Mesenchymal stem cell (in vitro differentiated cells and primary cell): ENCODE measurements at regions not wholly inside any gene's neighbourhood (a gene's known extent, or its start where the extent isn't known, plus 50 kb on each side); places are given as distances from the start of the nearest gene placed in this dataset.

ENCODE experiments used
- DNase-seq: peaks from one replicate; pipeline ENCODE4 v3.0.0-alpha.2; 2013
- H2AFZ ChIP-seq: one replicate; pipeline ENCODE4 v1.6.1; 2013; ENCODE audit warnings: low read depth, mild to moderate bottlenecking, control low read depth, inconsistent platforms, low read length, moderate library complexity
- H2AK5ac ChIP-seq: 2 replicates; pipeline ENCODE4 v1.6.1; 2013; ENCODE audit warnings: low read length, moderate library complexity, mild to moderate bottlenecking, inconsistent platforms; ENCODE audit not compliant: severe bottlenecking
- H2BK120ac ChIP-seq: one replicate; pipeline ENCODE4 v1.6.1; 2013; ENCODE audit warnings: low read depth, mild to moderate bottlenecking, inconsistent platforms, low read length, moderate library complexity
- H2BK12ac ChIP-seq, 2 experiments: one replicate each; pipeline ENCODE4 v1.6.1; 2013; ENCODE audit warnings: inconsistent platforms in 2 of 2, low read length in 2 of 2, mild to moderate bottlenecking in 2 of 2, moderate library complexity in 2 of 2, control low read depth in 1 of 2
- H2BK15ac ChIP-seq: one replicate; pipeline ENCODE4 v1.6.1; 2013; ENCODE audit warnings: mild to moderate bottlenecking, low read depth, inconsistent platforms; ENCODE audit not compliant: poor library complexity, severe bottlenecking
- H2BK5ac ChIP-seq: 2 replicates; pipeline ENCODE4 v1.6.1; 2013; ENCODE audit warnings: low read depth, mild to moderate bottlenecking, low read length, control low read depth, inconsistent platforms; ENCODE audit not compliant: poor library complexity, severe bottlenecking
- H3K14ac ChIP-seq, 2 experiments: one replicate each; pipeline ENCODE4 v1.6.1; 2013; ENCODE audit warnings: inconsistent platforms in 2 of 2, low read length in 2 of 2, control low read depth in 1 of 2, mild to moderate bottlenecking in 1 of 2, moderate library complexity in 1 of 2
- H3K18ac ChIP-seq, 2 experiments: one replicate each; pipeline ENCODE4 v1.6.1; 2013; ENCODE audit warnings: inconsistent platforms in 2 of 2, low read length in 2 of 2, control low read depth in 1 of 2, low read depth in 1 of 2, mild to moderate bottlenecking in 1 of 2
- H3K23ac ChIP-seq, 2 experiments: one replicate each; pipeline ENCODE4 v1.6.1; 2013; ENCODE audit warnings: inconsistent platforms in 2 of 2, low read length in 2 of 2, mild to moderate bottlenecking in 2 of 2, moderate library complexity in 2 of 2, control low read depth in 1 of 2
- H3K27ac ChIP-seq: 2 replicates; pipeline ENCODE4 v1.5.1; 2013; ENCODE audit warnings: mild to moderate bottlenecking, moderate library complexity, low read length, control low read depth, inconsistent platforms; ENCODE audit not compliant: poor library complexity, severe bottlenecking
- H3K27me3 ChIP-seq, 2 experiments: 2 replicates each; pipeline versions ENCODE4 v1.6.1 to v1.7.0; 2013; ENCODE audit warnings: low read length in 2 of 2, mild to moderate bottlenecking in 2 of 2, moderate library complexity in 2 of 2, control low read depth in 1 of 2, inconsistent platforms in 1 of 2; ENCODE audit not compliant: control insufficient read depth in 1 of 2, insufficient read depth in 1 of 2
- H3K36me3 ChIP-seq, 2 experiments: 2 replicates each; pipeline versions ENCODE4 v1.6.1 to v1.7.0; 2013; ENCODE audit warnings: low read length in 2 of 2, control low read depth in 1 of 2, inconsistent platforms in 1 of 2, low read depth in 1 of 2, mild to moderate bottlenecking in 1 of 2; ENCODE audit not compliant: insufficient read depth in 2 of 2, control insufficient read depth in 1 of 2
- H3K4ac ChIP-seq, 2 experiments: one replicate each; pipeline ENCODE4 v1.6.1; 2013; ENCODE audit warnings: inconsistent platforms in 2 of 2, low read length in 2 of 2, mild to moderate bottlenecking in 2 of 2, moderate library complexity in 2 of 2, control low read depth in 1 of 2, low read depth in 1 of 2
- H3K4me1 ChIP-seq: 2 replicates; pipeline ENCODE4 v1.6.1; 2013; ENCODE audit warnings: low read depth, low read length, control low read depth; ENCODE audit not compliant: control insufficient read depth, insufficient read depth
- H3K4me2 ChIP-seq: 2 replicates; pipeline ENCODE4 v1.6.1; 2013; ENCODE audit warnings: low read length, mild to moderate bottlenecking, inconsistent platforms; ENCODE audit not compliant: poor library complexity, severe bottlenecking
- H3K4me3 ChIP-seq, 2 experiments: 2 replicates each; pipeline versions ENCODE4 v1.5.1 to v1.7.0; 2013; ENCODE audit warnings: low read length in 2 of 2, mild to moderate bottlenecking in 2 of 2, control low read depth in 1 of 2, low read depth in 1 of 2; ENCODE audit not compliant: insufficient read depth in 1 of 2
- H3K79me1 ChIP-seq: replicated peaks from 2 replicates; pipeline ENCODE4 v1.6.1; 2013; ENCODE audit warnings: mild to moderate bottlenecking, control low read depth, low read length, inconsistent platforms; ENCODE audit not compliant: poor library complexity, severe bottlenecking
- H3K9ac ChIP-seq: 2 replicates; pipeline ENCODE4 v1.7.0; 2013; ENCODE audit warnings: mild to moderate bottlenecking, low read length, moderate library complexity
- H3K9me3 ChIP-seq: 2 replicates; pipeline ENCODE4 v1.7.0; 2013; ENCODE audit warnings: mild to moderate bottlenecking, low read length; ENCODE audit not compliant: control insufficient read depth
- H4K8ac ChIP-seq: one replicate; pipeline ENCODE4 v1.6.1; 2013; ENCODE audit warnings: inconsistent platforms, mild to moderate bottlenecking, low read length, moderate library complexity
- H4K91ac ChIP-seq: one replicate; pipeline ENCODE4 v1.6.1; 2013; ENCODE audit warnings: mild to moderate bottlenecking, low read length, inconsistent platforms
- WGBS: methylation state at CpG from one replicate; pipeline ENCODE4 v1.1.7; 2013; ENCODE audit warnings: mixed read lengths; 5-methylcytosine and 5-hydroxymethylcytosine counted together

DNA sequence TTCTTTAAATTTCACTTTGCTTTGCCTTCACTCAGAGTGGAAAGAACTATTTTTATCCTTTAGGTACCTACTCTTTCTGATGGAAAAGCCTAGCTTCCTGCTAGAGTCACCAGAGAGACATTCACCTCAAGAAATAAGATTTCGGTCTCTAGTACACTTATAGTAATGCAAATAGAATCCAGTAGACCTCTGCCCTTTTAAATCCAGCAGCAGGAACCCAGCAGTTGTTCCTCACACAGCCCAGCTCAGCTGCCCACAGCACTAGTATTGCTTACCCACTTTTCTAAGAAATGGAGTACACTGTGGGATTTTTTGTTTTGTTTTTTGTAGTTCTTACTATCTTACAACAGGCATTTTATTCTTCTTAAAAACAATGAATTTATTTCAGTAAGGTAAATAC lies 497.0 kb upstream of the CCDC54 start:
- DNase-seq: no peak
- Histone ChIP-seq H3K18ac (no peak overlapping the region), H3K23ac (no peak overlapping the region), H4K8ac (no peak overlapping the region), H4K91ac (no peak overlapping the region), H3K4me3 (no peak overlapping the region), H3K14ac (no peak overlapping the region), H3K4me2 (no peak overlapping the region), H2BK120ac (no peak overlapping the region), H3K79me1 (no peaks in the 10 kb centered on the region), H2BK15ac (no peak overlapping the region), H2BK5ac (no peak overlapping the region), H3K4me1 (no peaks in the 10 kb centered on the region), H3K9me3 (peaks cover 2% of the 10 kb centered on the region), H3K36me3 (no peaks in the 10 kb centered on the region), H3K4ac (no peak overlapping the region), H3K9ac (no peak overlapping the region), H3K27me3 (no peaks in the 10 kb centered on the region), H2AFZ (no peak overlapping the region), H2BK12ac (no peak overlapping the region), H3K27ac (no peak overlapping the region), H2AK5ac (no peak overlapping the region)
- 93% methylated on average over 1 of the region's 1 CpG for WGBS

DNA sequence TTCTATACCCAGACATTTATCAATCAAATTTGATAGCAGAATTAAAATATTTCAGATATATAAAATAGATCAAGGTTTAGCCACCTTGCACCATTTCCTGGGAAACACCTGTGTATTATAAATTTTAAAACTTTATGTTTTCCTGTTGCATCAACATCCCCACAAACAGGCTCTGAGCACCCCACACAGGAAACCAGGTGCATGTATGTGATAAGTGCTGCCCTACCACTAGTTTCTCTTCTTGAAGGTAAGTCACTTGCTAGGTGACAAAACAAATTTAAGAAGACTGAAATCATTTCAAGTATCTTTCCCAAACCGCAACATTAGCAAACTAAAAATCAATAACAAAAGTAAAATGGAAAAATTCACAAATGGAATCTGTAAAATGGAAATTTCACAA lies 496.1 kb upstream of the CCDC54 start:
- H3K4me3 ChIP-seq: no peak overlapping the region
- no peak overlapping the region for H3K27ac ChIP-seq
- H2BK5ac ChIP-seq: no peak overlapping the region
- no peak overlapping the region for H3K23ac ChIP-seq
- H4K8ac ChIP-seq: no peak overlapping the region
- H3K9me3 ChIP-seq: peaks cover 9% of the 10 kb centered on the region
- no peak overlapping the region for H3K4ac ChIP-seq
- no peaks in the 10 kb centered on the region for H3K36me3 ChIP-seq
- no peak overlapping the region for H2AFZ ChIP-seq
- no peaks in the 10 kb centered on the region for H3K4me1 ChIP-seq
- H3K9ac ChIP-seq: no peak overlapping the region
- no peak overlapping the region for H2BK12ac ChIP-seq
- no peak for DNase-seq
- H2BK15ac ChIP-seq: no peak overlapping the region
- no peak overlapping the region for H3K18ac ChIP-seq
- H3K14ac ChIP-seq: no peak overlapping the region
- H3K4me2 ChIP-seq: no peak overlapping the region
- H2BK120ac ChIP-seq: no peak overlapping the region
- no peaks in the 10 kb centered on the region for H3K79me1 ChIP-seq
- H2AK5ac ChIP-seq: no peak overlapping the region
- no peak overlapping the region for H4K91ac ChIP-seq
- WGBS: no CpG with 5 or more reads among the region's 1 CpG
- H3K27me3 ChIP-seq: no peaks in the 10 kb centered on the region

GRCh38 chr3:106882297-106882696 lies 494.9 kb upstream of the CCDC54 start:
- H2AFZ ChIP-seq: no peak overlapping the region
- no peak overlapping the region for H4K91ac ChIP-seq
- H2AK5ac ChIP-seq: no peak overlapping the region
- H3K4ac ChIP-seq: no peak overlapping the region
- H2BK5ac ChIP-seq: no peak overlapping the region
- H3K27ac ChIP-seq: no peak overlapping the region
- no peak overlapping the region for H2BK15ac ChIP-seq
- no peak overlapping the region for H3K23ac ChIP-seq
- H3K36me3 ChIP-seq: no peaks in the 10 kb centered on the region
- H3K4me2 ChIP-seq: no peak overlapping the region
- peaks cover 13% of the 10 kb centered on the region for H3K9me3 ChIP-seq
- no peaks in the 10 kb centered on the region for H3K79me1 ChIP-seq
- no peak overlapping the region for H3K18ac ChIP-seq
- no peaks in the 10 kb centered on the region for H3K27me3 ChIP-seq
- no peak overlapping the region for H2BK120ac ChIP-seq
- no peak overlapping the region for H3K4me3 ChIP-seq
- H2BK12ac ChIP-seq: no peak overlapping the region
- no peak for DNase-seq
- no peak overlapping the region for H4K8ac ChIP-seq
- H3K14ac ChIP-seq: no peak overlapping the region
- H3K9ac ChIP-seq: no peak overlapping the region
- no peaks in the 10 kb centered on the region for H3K4me1 ChIP-seq
- WGBS: 75% methylated on average over 2 of the region's 2 CpGs

DNA sequence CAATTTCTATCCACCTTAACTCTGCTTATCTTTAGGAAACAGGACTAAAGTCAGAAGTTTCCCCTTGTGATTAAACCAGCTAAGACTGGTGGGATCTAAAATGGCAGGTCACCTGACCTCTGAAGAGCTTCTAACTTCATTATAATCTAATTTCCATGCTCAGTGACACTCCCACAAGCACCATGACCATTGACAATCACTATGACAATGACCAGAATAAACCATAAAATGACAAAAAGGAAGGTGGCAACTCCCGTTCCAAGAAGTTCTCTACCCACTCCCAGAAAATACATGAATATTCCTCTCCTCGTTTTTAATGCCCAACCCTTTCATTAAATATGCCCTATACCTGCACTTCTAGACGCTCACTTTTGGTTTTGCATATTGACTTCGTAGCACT lies 471.2 kb upstream of the CCDC54 start:
- Histone ChIP-seq H2BK15ac (no peak overlapping the region), H3K4me1 (no peaks in the 10 kb centered on the region), H3K79me1 (no peaks in the 10 kb centered on the region), H3K4me3 (no peak overlapping the region), H3K18ac (no peak overlapping the region), H3K4ac (no peak overlapping the region), H2BK5ac (no peak overlapping the region), H3K27ac (no peak overlapping the region), H3K4me2 (no peak overlapping the region), H3K27me3 (no peaks in the 10 kb centered on the region), H4K8ac (no peak overlapping the region), H2BK12ac (no peak overlapping the region), H2BK120ac (no peak overlapping the region), H3K14ac (no peak overlapping the region), H3K9ac (no peak overlapping the region), H2AFZ (no peak overlapping the region), H4K91ac (no peak overlapping the region), H3K9me3 (no peaks in the 10 kb centered on the region), H2AK5ac (no peak overlapping the region), H3K36me3 (no peaks in the 10 kb centered on the region), H3K23ac (no peak overlapping the region)
- 65% methylated on average over 4 of the region's 4 CpGs for WGBS
- DNase-seq: no peak
